H1 (cell line): ENCODE measurements at regions not wholly inside any gene's neighbourhood (a gene's known extent, or its start where the extent isn't known, plus 50 kb on each side); places are given as distances from the start of the nearest gene placed in this dataset.

Experiments used
- CTCF ChIA-PET: fragments of 300-600 bp; sonication (Branson Sonifier 250); formaldehyde crosslinking; loops from one replicate; lab custom pipeline; 2021; ENCODE audit not compliant: partially characterized antibody; lab: Charles Lee
- POLR2A ChIA-PET: fragments of 300-600 bp; sonication (Branson Sonifier 250); formaldehyde crosslinking; loops from one replicate; lab custom pipeline; 2021; ENCODE audit warnings: inconsistent platforms; ENCODE audit not compliant: partially characterized antibody; lab: Charles Lee
- DNase-seq, 2 experiments: peaks; one replicate each; pipeline versions ENCODE4 v3.0.0 to v3.0.0-alpha.2; 2010 to 2022; ENCODE audit warnings: low spot score in 2 of 2, low read depth in 1 of 2, mixed read lengths in 1 of 2
- FAIRE-seq: peaks from 2 replicates; lab custom pipeline; 2011; peaks lifted over from hg19 to GRCh38; lab: Jason Lieb, UNC
- H2AFZ ChIP-seq: 2 replicates; pipeline ENCODE4 v1.8.1; 2012; ENCODE audit warnings: low read length, inconsistent platforms
- H2AK5ac ChIP-seq: 2 replicates; pipeline ENCODE4 v1.6.1; 2013; ENCODE audit warnings: low read depth, low read length
- H2BK120ac ChIP-seq: replicated peaks from 2 replicates; pipeline ENCODE3; 2013; ENCODE audit warnings: low read depth, low read length, inconsistent platforms
- H2BK12ac ChIP-seq: 2 replicates; pipeline ENCODE4 v1.6.1; 2013; ENCODE audit warnings: low read depth, low read length
- H2BK15ac ChIP-seq: 2 replicates; pipeline ENCODE4 v1.6.1; 2013; ENCODE audit warnings: low read length
- H2BK20ac ChIP-seq: 2 replicates; pipeline ENCODE4 v1.6.1; 2013; ENCODE audit warnings: low read length
- H2BK5ac ChIP-seq: 2 replicates; pipeline ENCODE4 v1.6.1; 2013; ENCODE audit warnings: low read depth, low read length
- H3K14ac ChIP-seq: 2 replicates; pipeline ENCODE4 v1.6.1; 2013; ENCODE audit warnings: inconsistent platforms; ENCODE audit not compliant: insufficient read length
- H3K18ac ChIP-seq: 2 replicates; pipeline ENCODE4 v1.6.1; 2013; ENCODE audit warnings: low read length; ENCODE audit errors: extremely low read depth
- H3K23ac ChIP-seq: 2 replicates; pipeline ENCODE4 v1.6.1; 2013; ENCODE audit warnings: inconsistent platforms; ENCODE audit not compliant: insufficient read length
- H3K23me2 ChIP-seq: 2 replicates; pipeline ENCODE4 v1.6.1; 2013; ENCODE audit warnings: low read depth, low read length
- H3K27ac ChIP-seq: 2 replicates; pipeline ENCODE4 v1.6.1; 2011; ENCODE audit warnings: low read depth, low read length, inconsistent platforms
- H3K27me3 ChIP-seq, 4 experiments: replicated peaks in 1 of 4; 1 replicate in 1 of 4; 2 replicates in 3 of 4; pipeline versions ENCODE4 v1.6.1 to v1.8.1; 2011 to 2013; ENCODE audit warnings: low read length in 3 of 4, mild to moderate bottlenecking in 3 of 4, inconsistent platforms in 2 of 4, mixed read lengths in 2 of 4, moderate library complexity in 1 of 4; ENCODE audit not compliant: control insufficient read depth in 3 of 4, insufficient read depth in 3 of 4; ENCODE audit errors: extremely low read depth in 1 of 4
- H3K36me3 ChIP-seq, 4 experiments: 2 replicates each; pipeline versions ENCODE4 v1.6.1 to v1.8.1; 2011 to 2013; ENCODE audit warnings: mild to moderate bottlenecking in 4 of 4, low read length in 3 of 4, moderate library complexity in 2 of 4, control low read depth in 1 of 4, inconsistent platforms in 1 of 4; ENCODE audit not compliant: insufficient read depth in 4 of 4, control insufficient read depth in 2 of 4
- H3K4ac ChIP-seq: replicated peaks from 2 replicates; pipeline ENCODE3; 2013; ENCODE audit warnings: low read length, low read depth, mixed read lengths, inconsistent platforms; ENCODE audit not compliant: insufficient read length
- H3K4me1 ChIP-seq, 4 experiments: replicated peaks in 1 of 4; 1 replicate in 1 of 4; 2 replicates in 3 of 4; pipeline versions ENCODE4 v1.6.1 to v1.8.1; 2011 to 2013; ENCODE audit warnings: low read length in 3 of 4, inconsistent platforms in 2 of 4, mixed read lengths in 1 of 4; ENCODE audit not compliant: insufficient read depth in 4 of 4, control insufficient read depth in 3 of 4
- H3K4me2 ChIP-seq, 2 experiments: 2 replicates each; pipeline versions ENCODE4 v1.6.1 to v1.8.1; 2011 to 2013; ENCODE audit warnings: low read depth in 2 of 2, low read length in 2 of 2, control low read depth in 1 of 2, inconsistent platforms in 1 of 2, mild to moderate bottlenecking in 1 of 2; ENCODE audit not compliant: insufficient read depth in 1 of 2
- H3K4me3 ChIP-seq, 4 experiments: fragments of 200-600, 300-600 bp in 1 of 4; sonication (generic), shearing (Covaris generic), sonication (Bioruptor Twin) in 1 of 4; 2 replicates each; pipeline versions ENCODE4 v1.5.1 to v1.8.1; 2011 to 2016; ENCODE audit warnings: low read length in 4 of 4, low read depth in 3 of 4, control low read depth in 2 of 4, inconsistent platforms in 2 of 4, mild to moderate bottlenecking in 2 of 4, mixed read lengths in 1 of 4, moderate library complexity in 1 of 4; ENCODE audit not compliant: insufficient read depth in 2 of 4; ENCODE audit errors: extremely low read depth in 1 of 4
- H3K56ac ChIP-seq: replicated peaks from 2 replicates; pipeline ENCODE3; 2013; ENCODE audit warnings: low read depth, mild to moderate bottlenecking, mixed read lengths, low read length, inconsistent platforms; ENCODE audit not compliant: insufficient read length
- H3K79me1 ChIP-seq: 2 replicates; pipeline ENCODE4 v1.6.1; 2013; ENCODE audit warnings: low read depth, low read length, control low read depth
- H3K79me2 ChIP-seq, 2 experiments: 2 replicates each; pipeline versions ENCODE4 v1.6.1 to v1.8.1; 2012 to 2013; ENCODE audit warnings: low read length in 2 of 2, mild to moderate bottlenecking in 2 of 2, inconsistent platforms in 1 of 2; ENCODE audit not compliant: insufficient read depth in 2 of 2, control insufficient read depth in 1 of 2
- H3K9ac ChIP-seq, 4 experiments: replicated peaks in 1 of 4; 1 replicate in 1 of 4; 2 replicates in 3 of 4; pipeline versions ENCODE4 v1.6.1 to v1.8.1; 2011 to 2013; ENCODE audit warnings: low read depth in 3 of 4, low read length in 3 of 4, control low read depth in 2 of 4, mild to moderate bottlenecking in 2 of 4, moderate library complexity in 2 of 4, inconsistent platforms in 1 of 4; ENCODE audit errors: extremely low read depth in 1 of 4
- H3K9me3 ChIP-seq, 2 experiments: 2 replicates each; pipeline versions ENCODE4 v1.6.1 to v1.8.1; 2012 to 2013; ENCODE audit warnings: mild to moderate bottlenecking in 2 of 2, moderate library complexity in 2 of 2, control low read depth in 1 of 2, inconsistent platforms in 1 of 2, low read depth in 1 of 2, low read length in 1 of 2, mixed read lengths in 1 of 2; ENCODE audit not compliant: insufficient read depth in 2 of 2
- H4K20me1 ChIP-seq, 2 experiments: replicated peaks in 1 of 2; 2 replicates each; pipeline versions ENCODE3 to v1.8.1; 2011 to 2013; ENCODE audit warnings: inconsistent platforms in 2 of 2, low read length in 2 of 2, mild to moderate bottlenecking in 1 of 2; ENCODE audit not compliant: insufficient read depth in 2 of 2, control insufficient read depth in 1 of 2
- H4K5ac ChIP-seq: 2 replicates; pipeline ENCODE4 v1.6.1; 2013; ENCODE audit warnings: low read length, low read depth, mixed read lengths, inconsistent platforms; ENCODE audit not compliant: insufficient read length
- H4K8ac ChIP-seq: 2 replicates; pipeline ENCODE4 v1.8.0; 2013; ENCODE audit warnings: mild to moderate bottlenecking, moderate library complexity, low read length, inconsistent platforms; ENCODE audit not compliant: insufficient read depth; ENCODE audit errors: extremely low read depth
- H4K91ac ChIP-seq: replicated peaks from 2 replicates; pipeline ENCODE3; 2013; ENCODE audit warnings: low read length, mixed read lengths, inconsistent platforms; ENCODE audit not compliant: insufficient read length
- CREB1 ChIP-seq: IDR thresholded peaks from 2 replicates; pipeline ENCODE4 v1.6.1; 2012; ENCODE audit warnings: inconsistent platforms
- CTBP2 ChIP-seq: IDR thresholded peaks from 2 replicates; pipeline ENCODE4 v1.7.0; 2011; ENCODE audit warnings: borderline replicate concordance, mild to moderate bottlenecking, moderate library complexity, mixed read lengths, low read length; ENCODE audit not compliant: insufficient read depth, insufficient read length
- CTCF ChIP-seq, 3 experiments: IDR thresholded peaks; 1 replicate in 2 of 3; 2 replicates in 1 of 3; pipeline versions ENCODE4 v1.5.1 to v1.6.1; 2011; ENCODE audit warnings: low read length in 3 of 3, mild to moderate bottlenecking in 3 of 3, inconsistent platforms in 2 of 3, low read depth in 1 of 3, moderate library complexity in 1 of 3; ENCODE audit not compliant: insufficient read depth in 1 of 3; ENCODE audit errors: control extremely low read depth in 1 of 3
- GTF2F1 ChIP-seq: IDR thresholded peaks from 2 replicates; pipeline ENCODE4 v1.6.1; 2012; ENCODE audit warnings: low read depth, low read length, improper control_type of control experiment, borderline replicate concordance
- MAFK ChIP-seq: IDR thresholded peaks from 2 replicates; pipeline ENCODE4 v1.6.1; 2012; ENCODE audit warnings: low read depth, mild to moderate bottlenecking, improper control_type of control experiment, low read length
- POLR2A ChIP-seq, 2 experiments: IDR thresholded peaks; 1 replicate in 1 of 2; 2 replicates in 1 of 2; pipeline ENCODE4 v1.6.1; 2011; ENCODE audit warnings: low read depth in 2 of 2, low read length in 2 of 2, mild to moderate bottlenecking in 2 of 2; ENCODE audit errors: control extremely low read depth in 1 of 2
- POLR2AphosphoS5 ChIP-seq: IDR thresholded peaks from 2 replicates; pipeline ENCODE4 v1.6.1; 2011; ENCODE audit warnings: low read depth, low read length
- RNF2 ChIP-seq: fragments of 200-900, 300-1000 bp; sonication (generic); IDR thresholded peaks from 2 replicates; pipeline ENCODE4 v1.7.1; 2016; ENCODE audit warnings: borderline replicate concordance, low read depth, mild to moderate bottlenecking, antibody characterized with exemption, low read length; ENCODE audit not compliant: poor library complexity, severe bottlenecking; ENCODE audit errors: missing control alignments
- SIN3A ChIP-seq, 2 experiments: IDR thresholded peaks in 1 of 2; conservative IDR thresholded peaks in 1 of 2; 2 replicates each; pipeline ENCODE4 v1.6.1; 2011 to 2012; ENCODE audit warnings: low read length in 2 of 2, improper control_type of control experiment in 1 of 2, low read depth in 1 of 2, mild to moderate bottlenecking in 1 of 2
- SIRT6 ChIP-seq: IDR thresholded peaks from one replicate; pipeline ENCODE4 v1.7.1; 2012; ENCODE audit warnings: low read length, inconsistent platforms
- SP2 ChIP-seq: IDR thresholded peaks from 2 replicates; pipeline ENCODE4 v1.6.1; 2012; ENCODE audit warnings: mild to moderate bottlenecking, low read length, inconsistent platforms
- YY1 ChIP-seq: IDR thresholded peaks from 2 replicates; pipeline ENCODE4 v1.6.1; 2011; ENCODE audit warnings: low read depth, mild to moderate bottlenecking, low read length
- WGBS, 2 experiments: shearing (Covaris generic) in 1 of 2; methylation state at CpG; one replicate each; pipeline versions ENCODE4 v1.1.6 to v1.1.7; 2013 to 2015; ENCODE audit warnings: low lambda C conversion rate in 2 of 2, mixed read lengths in 2 of 2, inconsistent platforms in 1 of 2, low coverage in 1 of 2, missing lambda C conversion rate in 1 of 2; ENCODE audit not compliant: insufficient replicate concordance in 2 of 2, insufficient coverage in 1 of 2, insufficient read length in 1 of 2; ENCODE audit errors: extremely low coverage in 1 of 2, missing lambda C conversion rate in 1 of 2; 5-methylcytosine and 5-hydroxymethylcytosine counted together

- H3K79me2 ChIP-seq = no peaks in the 10 kb centered on the region
- H3K9ac ChIP-seq = no peak overlapping the region
- ChIA-PET CTCF (no interaction called here), POLR2A (no interaction called here)
- H2BK20ac ChIP-seq = no peak overlapping the region
- H3K18ac ChIP-seq = no peak overlapping the region
- H2BK15ac ChIP-seq = no peak overlapping the region
- H3K14ac ChIP-seq = no peak overlapping the region
- no peaks in the 10 kb centered on the region for H3K36me3 ChIP-seq
- H3K27ac ChIP-seq = no peak overlapping the region
- no peak overlapping the region for H3K4me2 ChIP-seq
- no peaks in the 10 kb centered on the region for H3K79me1 ChIP-seq
- no peak overlapping the region for H4K8ac ChIP-seq
- no peak overlapping the region for H3K23ac ChIP-seq
- H2BK120ac ChIP-seq = no peak overlapping the region
- no peak overlapping the region for H3K56ac ChIP-seq
- H2AFZ ChIP-seq = no peak overlapping the region
- no peaks in the 10 kb centered on the region for H3K4me1 ChIP-seq
- peaks cover 58% of the 10 kb centered on the region in 2 experiments for H3K9me3 ChIP-seq
- H2BK5ac ChIP-seq = no peak overlapping the region
- H2AK5ac ChIP-seq = no peak overlapping the region
- 86% methylated on average over 1 of the region's 1 CpG; no CpG with 5 or more reads in 1 of the 2 experiments for WGBS, 2 experiments
- H3K4ac ChIP-seq = no peak overlapping the region
- H4K5ac ChIP-seq = no peak overlapping the region
- no peaks in the 10 kb centered on the region for H3K23me2 ChIP-seq
- TF ChIP-seq YY1 (no peak), SIRT6 (no peak), CREB1 (no peak), SIN3A (conservative IDR thresholded peaks at IDR 0.05 in 1 of 2, IDR thresholded peaks at IDR 0.05 in 1 of 2; ENCODE audit: low read depth in 1 of 2, low read length in 2 of 2) (no peak), CTCF (IDR thresholded peaks at IDR 0.05; ENCODE audit: control extremely low read depth in 1 of 3, insufficient read depth in 1 of 3, low read depth in 1 of 3, low read length in 3 of 3) (no peak), SP2 (no peak), RNF2 (no peak), CTBP2 (no peak), POLR2A (IDR thresholded peaks at IDR 0.05; ENCODE audit: control extremely low read depth in 1 of 2, low read depth in 2 of 2, low read length in 2 of 2) (no peak), GTF2F1 (no peak), MAFK (no peak), POLR2AphosphoS5 (no peak)
- H4K91ac ChIP-seq = no peak overlapping the region
- DNase-seq (no peak), FAIRE-seq (no peak)
- H2BK12ac ChIP-seq = no peak overlapping the region
- H3K4me3 ChIP-seq = no peak overlapping the region
- H4K20me1 ChIP-seq = no peaks in the 10 kb centered on the region
- no peaks in the 10 kb centered on the region for H3K27me3 ChIP-seq
Measured at GRCh38 chr11:55481416-55481815, 72.9 kb upstream of the OR4C15 start.
